Left lung (tissue), 4 donors: ENCODE measurements at regions not wholly inside any gene's neighbourhood (a gene's known extent, or its start where the extent isn't known, plus 50 kb on each side); places are given as distances from the start of the nearest gene placed in this dataset.

ENCODE experiments used
- ATAC-seq: fragments of 200-7000 bp; cut with Tn5 transposase; one replicate; pipeline ENCODE4 v1.9.1; 2020; ENCODE audit warnings: moderate library complexity
- DNase-seq, 4 donors: peaks; one replicate each; pipeline ENCODE4 v3.0.0-alpha.2; 2013 to 2020
- H3K27ac ChIP-seq, 2 donors: fragments of 200-600 bp; sonication (generic) in 1 of 2; one replicate each; pipeline versions ENCODE4 v1.5.0 to v1.8.0; 2020 to 2021
- H3K27me3 ChIP-seq, 2 donors: fragments of 200-600 bp; sonication (generic) in 1 of 2; one replicate each; pipeline versions ENCODE4 v1.5.0 to v1.8.0; 2020 to 2021
- H3K36me3 ChIP-seq, 2 donors: fragments of 200-600 bp; sonication (generic) in 1 of 2; one replicate each; pipeline versions ENCODE4 v1.5.0 to v1.8.0; 2020 to 2021
- H3K4me1 ChIP-seq, 2 donors: fragments of 200-600 bp; one replicate each; pipeline ENCODE4 v1.8.0; 2021
- H3K4me3 ChIP-seq, 2 donors: fragments of 200-600 bp; sonication (generic) in 1 of 2; one replicate each; pipeline versions ENCODE4 v1.5.0 to v1.8.0; 2020 to 2021; ENCODE audit warnings: mild to moderate bottlenecking in 1 of 2
- H3K9me3 ChIP-seq, 2 donors: fragments of 200-600 bp; sonication (generic) in 1 of 2; one replicate each; pipeline versions ENCODE4 v1.5.0 to v1.8.0; 2020 to 2021
- intact Hi-C, 2 donors: fragments of 100-400 bp; cut with DNase I; formaldehyde crosslinking; loops; one replicate each; pipeline versions ENCODE4 v1.11.2 to v1.14.2; 2022
- TF ChIP-seq, protein P1 (sequence below), 2 donors: fragments of 200-600 bp; sonication (generic) in 1 of 2; IDR thresholded peaks; one replicate each; pipeline versions ENCODE4 v1.5.0 to v1.8.0; 2021; ENCODE audit warnings: antibody characterized with exemption in 2 of 2
- donor health status: DM: no; HTN: yes; CAD: no.
- donor health status: DM: no; HTN: no; CAD: no.

DNA sequence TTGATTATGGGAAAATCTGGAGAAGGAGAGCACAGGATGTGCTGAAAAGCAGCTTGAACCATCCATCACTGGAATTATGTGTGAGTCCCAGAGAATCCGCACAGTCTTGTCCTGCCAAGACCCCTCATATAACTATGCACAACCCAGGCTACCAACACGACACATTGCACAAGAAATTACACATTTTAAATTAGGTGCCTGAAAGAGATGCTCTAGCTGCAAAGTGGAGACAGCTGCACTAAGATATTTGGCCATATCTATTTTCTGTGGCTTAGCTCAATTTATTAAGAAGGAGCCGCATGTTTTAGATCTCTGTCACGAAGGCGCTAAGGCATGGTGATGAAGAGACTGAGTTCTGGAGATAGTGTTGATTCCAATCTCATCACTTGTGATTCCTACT lies 1308.4 kb downstream of the CDH8 start:
- intact Hi-C loops, result no loop called here
- TF ChIP-seq, protein P1, sequence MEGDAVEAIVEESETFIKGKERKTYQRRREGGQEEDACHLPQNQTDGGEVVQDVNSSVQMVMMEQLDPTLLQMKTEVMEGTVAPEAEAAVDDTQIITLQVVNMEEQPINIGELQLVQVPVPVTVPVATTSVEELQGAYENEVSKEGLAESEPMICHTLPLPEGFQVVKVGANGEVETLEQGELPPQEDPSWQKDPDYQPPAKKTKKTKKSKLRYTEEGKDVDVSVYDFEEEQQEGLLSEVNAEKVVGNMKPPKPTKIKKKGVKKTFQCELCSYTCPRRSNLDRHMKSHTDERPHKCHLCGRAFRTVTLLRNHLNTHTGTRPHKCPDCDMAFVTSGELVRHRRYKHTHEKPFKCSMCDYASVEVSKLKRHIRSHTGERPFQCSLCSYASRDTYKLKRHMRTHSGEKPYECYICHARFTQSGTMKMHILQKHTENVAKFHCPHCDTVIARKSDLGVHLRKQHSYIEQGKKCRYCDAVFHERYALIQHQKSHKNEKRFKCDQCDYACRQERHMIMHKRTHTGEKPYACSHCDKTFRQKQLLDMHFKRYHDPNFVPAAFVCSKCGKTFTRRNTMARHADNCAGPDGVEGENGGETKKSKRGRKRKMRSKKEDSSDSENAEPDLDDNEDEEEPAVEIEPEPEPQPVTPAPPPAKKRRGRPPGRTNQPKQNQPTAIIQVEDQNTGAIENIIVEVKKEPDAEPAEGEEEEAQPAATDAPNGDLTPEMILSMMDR (IDR thresholded peaks at IDR 0.05), result no peak
- Histone ChIP-seq H3K4me3 (no peak overlapping the region), H3K9me3 (no peaks in the 10 kb centered on the region), H3K27me3 (no peaks in the 10 kb centered on the region), H3K4me1 (no peaks in the 10 kb centered on the region), H3K27ac (no peak overlapping the region), H3K36me3 (no peaks in the 10 kb centered on the region)
- no peak for ATAC-seq
- peak in 2 of 4 donors; percentile 76 to 78 for DNase-seq

DNA sequence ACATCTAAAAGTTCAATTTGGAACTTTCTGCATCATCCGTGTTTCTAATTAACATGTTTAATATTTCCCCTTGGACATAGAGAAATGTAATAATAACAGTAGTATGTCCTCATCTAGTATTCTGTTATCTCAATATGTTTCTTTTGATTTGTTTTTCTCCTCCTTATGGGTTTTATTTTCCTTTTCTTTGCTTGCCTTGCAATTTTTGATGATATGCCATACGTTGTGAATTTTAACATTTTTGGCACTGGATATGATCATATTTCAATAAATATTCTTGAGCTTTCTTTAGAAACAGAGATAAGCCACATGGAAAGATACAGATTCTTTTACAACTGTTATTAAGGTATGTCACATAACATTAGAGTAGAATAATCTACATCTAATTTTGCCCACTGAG lies 1316.2 kb downstream of the CDH8 start:
- Histone ChIP-seq H3K9me3 (peaks cover 0 to 24% of the 10 kb centered on the region in 2 donors), H3K36me3 (no peaks in the 10 kb centered on the region), H3K27ac (no peak overlapping the region), H3K4me3 (no peak overlapping the region), H3K4me1 (no peaks in the 10 kb centered on the region), H3K27me3 (no peaks in the 10 kb centered on the region)
- TF ChIP-seq, protein P1 (IDR thresholded peaks at IDR 0.05), result no peak
- ATAC-seq (no peak), DNase-seq (no peak)
- intact Hi-C loops, result no loop called here

DNA sequence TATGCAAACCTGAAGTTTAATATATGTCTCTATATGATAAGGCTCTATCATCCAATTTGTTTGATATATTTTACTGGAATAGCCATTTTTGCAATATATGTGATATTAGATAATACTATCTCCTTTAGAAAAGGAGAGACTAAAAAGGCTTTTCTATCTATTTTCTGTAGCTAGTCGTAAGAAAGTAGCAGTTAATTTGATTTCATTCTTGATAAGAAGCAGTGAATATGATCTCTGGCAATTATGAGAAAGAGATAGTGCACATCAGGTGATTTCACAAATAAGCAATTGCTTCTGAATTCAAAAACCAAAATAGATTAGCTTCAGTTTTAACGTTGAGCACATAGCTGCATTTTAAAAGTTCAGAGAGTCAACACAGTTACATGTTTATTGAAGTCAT lies 1318.4 kb downstream of the CDH8 start:
- no peak overlapping the region for H3K4me3 ChIP-seq
- TF ChIP-seq, protein P1 (IDR thresholded peaks at IDR 0.05), result no peak
- peaks cover 0 to 24% of the 10 kb centered on the region in 2 donors for H3K9me3 ChIP-seq
- intact Hi-C loops, result no loop called here
- H3K4me1 ChIP-seq, result no peaks in the 10 kb centered on the region
- H3K36me3 ChIP-seq, result no peaks in the 10 kb centered on the region
- H3K27ac ChIP-seq, result no peak overlapping the region
- no peaks in the 10 kb centered on the region for H3K27me3 ChIP-seq
- ATAC-seq, result no peak
- DNase-seq, result no peak

DNA sequence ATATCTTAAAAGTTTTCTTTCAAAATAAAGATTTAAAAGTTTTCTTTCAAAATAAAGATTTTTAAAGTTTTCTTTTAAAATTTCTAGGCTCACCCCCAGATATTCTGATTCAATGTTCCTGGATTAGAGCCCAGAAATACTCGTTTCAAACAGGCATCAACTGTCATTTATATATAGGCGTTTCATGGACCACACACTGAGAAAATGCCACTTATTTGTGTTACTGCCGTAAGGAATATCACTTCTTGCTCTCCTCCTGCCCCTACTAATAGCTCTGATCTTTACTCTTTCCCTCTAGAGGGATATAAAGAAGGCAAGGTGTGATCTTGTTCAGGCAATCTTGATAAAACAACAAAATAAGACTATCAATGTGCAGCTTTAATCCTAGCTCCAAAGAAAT lies 1324.1 kb downstream of the CDH8 start:
- Histone ChIP-seq H3K36me3 (no peaks in the 10 kb centered on the region), H3K4me1 (no peaks in the 10 kb centered on the region), H3K27ac (no peak overlapping the region), H3K4me3 (no peak overlapping the region), H3K9me3 (no peaks in the 10 kb centered on the region), H3K27me3 (no peaks in the 10 kb centered on the region)
- TF ChIP-seq, protein P1 (IDR thresholded peaks at IDR 0.05), result no peak
- ATAC-seq (no peak), DNase-seq (no peak)
- intact Hi-C loops, result no loop called here

DNA sequence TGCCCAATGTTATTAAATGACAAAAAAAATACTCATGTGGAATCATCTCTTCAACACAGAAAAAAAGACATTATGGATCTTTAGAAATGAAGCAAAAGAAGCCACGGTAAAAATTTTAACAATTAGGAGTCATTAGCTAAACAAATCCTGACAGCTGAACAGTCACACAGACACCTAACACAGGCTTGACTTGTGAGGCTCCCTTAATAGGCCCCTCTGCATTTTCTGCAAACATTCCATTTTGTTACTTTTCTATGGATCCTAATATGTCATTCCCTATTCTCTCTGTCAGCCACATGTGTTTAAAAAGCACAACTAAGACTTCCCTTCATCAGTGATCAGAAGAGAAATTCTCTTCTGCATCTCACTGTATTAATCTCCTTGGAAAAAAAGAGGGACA lies 1331.5 kb downstream of the CDH8 start:
- Histone ChIP-seq H3K9me3 (no peaks in the 10 kb centered on the region), H3K27ac (no peak overlapping the region), H3K36me3 (no peaks in the 10 kb centered on the region), H3K4me1 (no peaks in the 10 kb centered on the region), H3K27me3 (no peaks in the 10 kb centered on the region), H3K4me3 (no peak overlapping the region)
- ATAC-seq, result no peak
- intact Hi-C loops, result no loop called here
- TF ChIP-seq, protein P1 (IDR thresholded peaks at IDR 0.05), result no peak
- peak in 1 of 4 donors; percentile 20 for DNase-seq
